ENCODE measurements at regions not wholly inside any gene's neighbourhood (a gene's known extent, or its start where the extent isn't known, plus 50 kb on each side); places are given as distances from the start of the nearest gene placed in this dataset.

GRCh38 chr2:120477198-120477597, 131.3 kb downstream of the INHBB start:
- no peak for DNase-seq (ENCODE audit: low spot score)

DNA sequence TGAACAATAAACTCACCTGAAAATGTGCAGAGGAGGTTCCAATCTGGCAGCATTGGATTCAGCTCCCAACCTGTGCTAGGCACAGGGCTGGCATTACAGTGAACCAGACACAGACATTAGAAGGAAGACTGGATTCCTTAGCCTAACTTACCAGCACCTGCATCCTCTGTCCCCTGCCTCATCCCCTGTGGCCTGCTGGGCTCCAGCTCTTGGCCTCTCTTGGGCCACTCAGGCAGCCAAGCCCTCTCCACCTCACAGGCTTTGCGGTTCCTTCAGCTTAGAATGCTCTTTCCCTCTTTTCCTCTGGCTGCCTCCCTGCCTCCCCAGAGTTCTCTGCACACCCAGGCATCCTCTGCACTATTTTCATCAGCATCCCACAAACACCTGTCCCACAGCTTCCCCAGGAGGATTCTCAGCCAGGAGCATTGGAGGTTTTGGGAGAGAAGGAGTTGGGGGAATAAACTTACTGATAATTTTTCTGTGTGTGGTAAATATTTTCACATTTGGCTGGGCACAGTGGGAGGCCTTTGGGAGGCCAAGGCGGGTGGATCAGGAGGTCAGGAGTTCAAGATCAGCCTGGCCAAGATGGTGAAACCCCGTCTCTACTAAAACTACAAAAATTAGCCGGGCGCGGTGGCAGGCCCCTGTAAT, 132.0 kb downstream of the INHBB start:
- DNase-seq (ENCODE audit: low spot score) = no peak

DNA sequence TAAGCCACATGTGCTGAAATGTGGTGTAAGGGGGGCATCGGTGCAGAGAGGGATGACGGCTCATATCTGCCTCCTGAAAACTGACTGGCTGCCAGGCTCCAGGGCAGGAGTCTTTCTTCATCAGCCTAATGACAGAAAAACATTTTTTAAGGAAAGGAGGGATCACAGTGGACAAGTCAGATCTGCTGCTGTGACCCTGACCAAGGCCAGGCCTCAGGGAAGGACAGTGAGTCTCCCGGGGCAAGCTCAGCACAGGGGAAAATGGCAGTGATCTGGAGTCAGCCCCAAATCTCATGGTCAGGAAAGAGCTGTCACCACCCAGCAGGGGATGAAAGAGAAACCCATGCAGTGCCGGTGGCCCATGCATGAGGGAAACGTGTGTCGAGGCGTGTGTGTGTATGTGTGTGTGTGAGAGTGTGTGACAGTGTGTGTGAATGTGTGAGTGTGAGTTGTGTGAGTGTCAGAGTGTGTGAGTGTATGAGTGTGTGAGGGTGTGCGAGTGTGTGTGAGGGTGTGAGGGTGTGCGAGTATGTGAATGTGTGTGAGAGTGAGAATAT, 134.5 kb downstream of the INHBB start:
- DNase-seq (ENCODE audit: low spot score) = no peak

- no peak for DNase-seq (ENCODE audit: low spot score)
These were observed 135.0 kb downstream of the INHBB start for GRCh38 chr2:120480903-120481445.

DNA sequence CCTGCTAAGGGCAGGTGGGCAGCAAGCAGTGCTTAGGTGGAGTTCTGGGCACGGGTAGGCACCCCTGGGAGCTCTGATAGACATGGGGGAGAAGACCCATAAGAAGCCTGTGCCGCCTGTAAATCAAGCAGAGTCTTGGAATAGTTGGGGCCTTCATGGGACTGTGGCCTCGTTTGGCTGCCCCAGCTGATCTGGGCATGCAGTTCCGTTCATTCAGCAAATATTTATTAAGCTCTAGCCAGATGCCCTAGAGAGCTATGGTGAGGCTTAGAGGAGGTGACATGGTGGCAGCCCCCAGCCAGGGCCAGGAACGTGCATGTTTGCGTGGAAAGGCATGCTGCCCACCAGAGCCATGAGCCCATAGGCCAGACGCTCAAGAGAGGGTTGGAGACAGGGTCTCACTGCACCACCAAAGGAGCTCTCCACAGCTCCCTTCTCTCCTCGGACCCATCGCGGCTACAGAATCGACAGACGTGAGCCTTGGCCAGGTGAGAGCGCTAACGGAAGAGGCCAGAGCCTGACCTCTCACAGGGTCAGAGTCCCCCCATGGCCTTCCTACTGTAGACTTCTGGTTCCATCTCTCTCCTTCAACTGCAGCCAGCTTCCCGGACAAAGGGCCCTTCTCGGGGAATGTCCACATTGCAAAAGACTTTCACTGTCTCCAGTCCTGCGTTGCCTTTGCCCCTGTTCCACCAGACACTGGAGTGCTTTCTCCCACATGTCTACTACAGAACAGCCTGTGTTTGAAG, 135.7 kb downstream of the INHBB start:
- no peak for DNase-seq (ENCODE audit: low spot score)

DNA sequence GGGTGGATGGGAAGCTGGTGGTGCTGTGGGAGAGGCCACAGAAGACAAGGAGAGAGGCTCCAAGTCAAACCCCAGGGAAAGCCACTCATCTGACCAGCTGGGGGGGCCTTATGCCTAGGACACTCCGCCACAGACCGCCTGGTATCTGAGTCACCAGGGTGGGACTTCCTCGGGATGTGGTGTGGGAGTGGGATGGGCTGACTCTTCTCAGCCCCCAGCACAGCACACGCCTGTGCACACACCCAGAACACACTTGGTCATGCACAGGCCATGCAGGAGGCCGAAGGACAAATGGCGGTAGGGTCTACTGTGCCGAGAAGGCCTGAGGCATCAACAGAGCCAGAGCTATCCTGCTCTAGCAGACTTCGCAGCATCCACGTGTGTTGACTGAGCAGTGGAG, 136.4 kb downstream of the INHBB start:
- no peak for DNase-seq (ENCODE audit: low spot score)

DNA sequence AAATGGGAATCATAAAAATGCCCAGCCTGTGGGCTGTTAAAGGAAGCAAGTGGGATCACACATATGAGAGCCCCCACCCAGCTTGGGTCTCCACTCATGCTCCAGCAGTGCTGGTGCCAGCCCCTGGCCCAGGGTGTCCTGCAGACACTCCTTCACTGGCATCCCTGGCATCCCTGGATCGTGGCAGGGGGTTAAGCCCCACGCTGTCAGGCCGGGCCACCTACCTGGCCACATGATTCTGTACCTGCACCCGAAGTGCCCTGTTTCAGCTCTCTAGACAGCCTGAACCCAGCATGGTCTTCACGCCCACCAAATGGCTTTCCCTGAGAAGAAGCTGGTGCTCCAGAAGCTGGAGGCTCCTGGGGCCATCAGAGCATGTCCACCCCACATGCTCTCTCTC, 137.4 kb downstream of the INHBB start:
- no peak for DNase-seq (ENCODE audit: low spot score)

DNA sequence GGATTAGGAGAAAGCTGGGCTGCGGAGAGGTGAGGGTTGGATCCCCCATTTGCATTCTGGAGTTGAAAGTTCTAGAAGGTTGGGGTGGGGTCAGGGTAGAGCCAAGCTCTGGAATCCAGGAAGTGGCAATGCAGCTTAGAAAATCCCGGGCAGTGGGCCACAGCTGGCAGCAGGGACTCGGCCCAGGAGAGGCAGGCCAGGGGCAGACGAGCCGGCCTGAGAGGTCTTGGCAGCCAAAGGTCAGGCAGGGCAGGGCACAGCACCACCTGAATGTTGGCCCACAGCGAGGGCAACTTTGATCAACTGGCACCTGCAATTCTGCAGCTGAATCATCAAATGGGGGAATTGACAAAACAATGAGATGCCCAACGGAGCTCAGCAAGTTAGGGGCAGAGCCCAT, 139.2 kb downstream of the INHBB start:
- DNase-seq (ENCODE audit: low spot score) = no peak

- DNase-seq (ENCODE audit: low spot score) = no peak
These were observed 140.5 kb downstream of the INHBB start for GRCh38 chr2:120486441-120486840.

GRCh38 chr2:120486946-120487345, 141.0 kb downstream of the INHBB start:
- DNase-seq (ENCODE audit: low spot score) = no peak

DNA sequence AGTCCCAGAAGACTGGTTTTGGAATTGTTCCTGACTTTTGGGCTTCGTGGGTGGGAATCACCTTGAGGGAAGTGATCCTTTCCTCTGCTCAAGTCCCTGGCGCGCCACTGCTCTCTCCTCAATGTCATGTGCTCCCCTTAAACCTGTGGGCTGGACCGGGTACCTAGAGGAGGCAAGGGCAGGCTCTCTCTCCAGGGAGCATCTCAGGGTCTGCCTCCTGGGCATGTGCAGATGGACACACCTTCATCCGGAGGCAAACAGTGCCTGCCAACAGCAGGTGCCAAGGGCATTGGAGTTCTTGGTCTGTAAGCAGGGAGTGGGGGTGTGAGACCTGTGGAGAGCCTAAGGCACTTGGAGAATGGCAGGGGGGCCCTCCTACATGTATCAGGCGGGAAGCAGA, 142.6 kb downstream of the INHBB start:
- no peak for DNase-seq (ENCODE audit: low spot score)

DNA sequence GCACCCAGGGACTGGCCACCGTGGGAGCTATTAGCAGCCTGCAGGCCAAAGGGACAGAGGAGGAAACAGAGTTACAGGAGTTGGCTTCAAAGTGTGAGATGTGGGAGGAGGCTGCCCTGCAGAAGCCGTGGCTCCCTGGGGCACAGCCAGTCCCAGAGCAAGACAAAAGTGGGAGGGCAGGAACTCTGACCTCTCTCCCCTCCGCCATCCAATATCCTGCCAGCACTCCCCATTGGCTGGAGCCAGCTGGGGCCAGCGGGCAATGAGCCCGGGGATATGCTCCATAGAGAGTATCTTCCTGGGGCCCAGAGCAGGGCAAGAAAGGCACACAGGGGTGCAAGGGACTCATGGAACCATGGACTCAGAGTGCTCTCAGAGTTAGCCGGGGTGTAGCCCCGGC, 143.1 kb downstream of the INHBB start:
- DNase-seq (ENCODE audit: low spot score) = no peak

- DNase-seq (ENCODE audit: low spot score) = no peak
These were observed 144.3 kb downstream of the INHBB start for GRCh38 chr2:120490091-120490798.

DNA sequence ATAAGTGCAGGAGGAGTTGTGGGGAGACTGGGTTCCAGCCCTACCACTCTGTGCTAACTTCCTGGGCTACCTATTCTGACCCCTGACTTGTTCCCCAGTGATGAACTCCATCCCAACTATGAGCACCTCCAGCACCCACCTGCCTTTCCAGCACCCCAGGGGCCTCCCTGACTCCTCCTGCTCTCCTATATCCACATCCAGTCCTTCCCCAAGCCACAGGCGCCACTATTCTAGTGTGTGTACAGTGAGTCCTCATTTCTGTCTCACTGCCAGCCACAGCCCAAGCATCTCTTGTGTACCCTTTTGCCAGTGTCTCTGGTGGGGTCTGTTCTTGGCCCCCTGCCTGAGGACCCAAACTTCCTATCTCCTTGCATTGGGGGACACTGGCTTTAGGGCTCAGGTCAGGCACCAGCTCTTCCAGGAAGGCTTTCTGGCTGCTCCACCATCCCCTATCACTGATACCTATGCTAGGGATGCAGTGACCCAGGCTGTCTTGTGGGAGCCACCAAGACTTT, 145.2 kb downstream of the INHBB start:
- DNase-seq (ENCODE audit: low spot score) = no peak

GRCh38 chr2:120493231-120493630, 147.3 kb downstream of the INHBB start:
- DNase-seq (ENCODE audit: low spot score) = no peak

DNA sequence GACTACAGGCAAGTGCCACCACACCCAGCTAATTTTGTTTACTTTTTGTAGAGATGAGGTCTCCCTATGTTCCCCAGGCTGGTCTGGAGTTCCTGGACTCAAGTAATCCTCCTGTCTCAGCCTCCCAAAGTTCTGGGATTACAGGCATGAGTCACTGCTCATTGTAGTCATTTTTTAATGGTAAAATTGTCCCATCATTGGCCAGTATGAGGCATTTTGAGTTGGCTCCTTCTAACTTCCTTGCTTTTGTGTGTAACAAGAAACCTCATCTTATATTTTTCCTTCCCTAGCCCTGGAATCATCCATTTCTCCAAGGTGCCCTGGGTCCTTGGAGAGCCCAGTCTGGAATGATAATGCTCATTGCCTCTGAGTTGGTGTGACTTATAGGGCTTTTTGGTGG, 148.5 kb downstream of the INHBB start:
- no peak for DNase-seq (ENCODE audit: low spot score)

DNA sequence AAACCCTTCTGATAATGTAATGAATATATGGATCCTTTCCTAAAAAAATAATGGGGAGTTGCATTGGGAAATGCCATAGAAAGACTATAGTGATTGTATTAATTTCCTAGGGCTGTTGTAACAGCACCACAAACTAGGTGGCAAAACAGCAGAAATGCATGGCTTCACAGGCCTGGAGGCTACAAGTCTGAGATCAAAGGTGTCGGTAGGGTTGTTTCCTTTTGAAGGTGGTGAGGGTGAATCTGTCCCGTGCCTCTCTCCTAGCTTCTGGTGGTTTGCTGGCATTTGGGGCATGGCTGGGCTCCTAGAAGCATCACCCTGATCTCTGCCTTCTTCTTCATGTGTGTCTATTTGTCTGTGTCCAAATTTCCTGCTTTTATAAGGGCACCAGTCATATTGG, 149.7 kb downstream of the INHBB start:
- DNase-seq (ENCODE audit: low spot score) = no peak

DNA sequence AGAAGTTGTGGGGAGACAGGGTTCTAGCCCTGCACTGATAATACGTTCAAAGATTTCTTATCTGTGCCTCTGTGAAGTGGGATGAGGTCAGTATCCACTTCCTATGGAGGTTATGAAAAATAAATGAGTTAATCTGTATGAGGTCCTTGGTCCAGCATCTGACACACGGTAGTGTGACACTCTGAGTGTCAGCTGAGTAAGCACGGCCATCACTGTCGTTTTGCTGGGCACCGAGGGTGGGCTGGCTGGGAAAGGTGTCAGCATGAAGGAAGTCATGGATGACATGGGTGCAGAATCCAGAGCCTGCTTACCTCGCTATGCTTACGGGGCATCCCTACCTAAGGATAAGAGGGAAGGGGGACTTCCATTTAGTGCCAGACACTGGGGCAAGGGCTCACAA, 150.3 kb downstream of the INHBB start:
- no peak for DNase-seq (ENCODE audit: low spot score)

GRCh38 chr2:120496759-120497158, 150.8 kb downstream of the INHBB start:
- DNase-seq (ENCODE audit: low spot score) = no peak

DNA sequence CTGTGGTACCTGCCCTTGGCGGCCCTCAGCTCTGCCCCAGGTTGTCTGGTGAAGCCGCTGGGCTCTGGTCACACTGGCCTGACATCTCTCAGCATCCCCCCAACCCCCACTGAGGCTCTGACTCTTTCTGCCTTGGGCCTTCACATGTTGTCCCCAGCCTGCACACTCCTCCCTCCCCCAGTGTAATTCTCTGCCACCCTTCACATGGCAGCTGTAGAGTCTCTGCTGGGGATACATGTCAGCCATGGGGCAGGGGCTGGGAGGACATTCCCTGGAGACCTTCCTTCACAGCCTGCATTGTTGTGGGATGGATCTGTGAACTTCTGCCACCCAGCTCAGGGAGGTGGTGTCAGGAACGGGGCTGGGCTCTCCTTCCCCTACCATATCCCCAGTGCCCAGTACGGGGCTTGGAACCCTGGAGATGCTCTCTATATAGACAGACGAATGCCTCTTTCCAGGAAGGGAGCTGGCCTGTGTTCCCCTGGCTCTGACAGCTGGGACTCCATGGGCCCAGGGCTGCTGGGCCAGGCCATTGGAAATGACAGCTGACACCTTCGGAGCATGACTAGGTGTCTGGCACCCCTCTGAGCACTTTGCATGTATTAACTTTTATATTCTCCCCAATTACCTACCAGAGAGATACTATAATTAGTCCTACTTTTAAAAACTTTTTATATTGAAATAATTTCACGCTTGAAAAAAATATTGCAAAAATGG, 151.5 kb downstream of the INHBB start:
- no peak for DNase-seq (ENCODE audit: low spot score)

DNA sequence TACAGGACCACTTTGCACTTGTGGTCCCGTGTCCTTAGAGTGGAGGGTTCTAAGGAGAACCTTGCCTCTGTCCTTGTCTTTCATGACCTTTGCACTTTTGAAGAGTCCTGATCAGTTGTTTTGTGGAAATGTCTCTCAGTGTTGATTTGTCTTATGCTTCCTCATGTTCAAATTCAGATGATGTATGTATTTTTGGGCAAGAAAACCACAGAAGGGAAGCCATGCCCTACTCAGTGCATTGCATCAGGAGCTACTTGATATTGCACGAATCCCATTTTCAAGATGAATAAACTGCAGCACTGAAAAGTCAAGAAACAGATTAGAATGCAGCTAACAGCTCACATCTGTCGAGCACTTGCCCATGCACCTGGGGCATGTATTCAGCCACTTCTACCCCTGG, 152.2 kb downstream of the INHBB start:
- DNase-seq (ENCODE audit: low spot score) = no peak
